NOMO-1 (cell line): ENCODE measurements at regions not wholly inside any gene's neighbourhood (a gene's known extent, or its start where the extent isn't known, plus 50 kb on each side); places are given as distances from the start of the nearest gene placed in this dataset.

ENCODE experiments used
- DNase-seq, 2 experiments: peaks; one replicate each; lab custom pipeline; 2025; ENCODE audit not compliant: unreplicated experiment in 2 of 2; lab: John Stamatoyannopoulos, UW

DNA sequence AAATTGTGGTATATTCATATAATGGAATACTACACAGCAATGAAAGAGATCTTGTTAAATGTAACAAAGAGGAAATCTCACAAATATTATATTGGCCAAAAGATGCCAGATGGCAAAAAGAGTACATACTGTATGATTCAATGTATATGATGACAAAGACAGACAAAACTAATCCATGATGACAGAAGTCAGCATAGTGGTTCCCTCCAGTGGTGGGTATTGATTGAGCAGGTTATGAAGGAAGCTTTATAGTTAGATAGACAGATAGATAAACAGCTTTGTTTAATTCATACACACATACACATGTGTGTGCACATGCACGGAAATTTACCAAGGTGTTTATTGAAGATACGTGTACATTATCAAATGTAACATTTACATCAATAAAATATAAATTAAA is 74.4 kb upstream of the SMIM36 start:
- no peak for DNase-seq

- DNase-seq: no peak
Measured at GRCh38 chr17:55584861-55585260, 73.6 kb upstream of the SMIM36 start.

DNA sequence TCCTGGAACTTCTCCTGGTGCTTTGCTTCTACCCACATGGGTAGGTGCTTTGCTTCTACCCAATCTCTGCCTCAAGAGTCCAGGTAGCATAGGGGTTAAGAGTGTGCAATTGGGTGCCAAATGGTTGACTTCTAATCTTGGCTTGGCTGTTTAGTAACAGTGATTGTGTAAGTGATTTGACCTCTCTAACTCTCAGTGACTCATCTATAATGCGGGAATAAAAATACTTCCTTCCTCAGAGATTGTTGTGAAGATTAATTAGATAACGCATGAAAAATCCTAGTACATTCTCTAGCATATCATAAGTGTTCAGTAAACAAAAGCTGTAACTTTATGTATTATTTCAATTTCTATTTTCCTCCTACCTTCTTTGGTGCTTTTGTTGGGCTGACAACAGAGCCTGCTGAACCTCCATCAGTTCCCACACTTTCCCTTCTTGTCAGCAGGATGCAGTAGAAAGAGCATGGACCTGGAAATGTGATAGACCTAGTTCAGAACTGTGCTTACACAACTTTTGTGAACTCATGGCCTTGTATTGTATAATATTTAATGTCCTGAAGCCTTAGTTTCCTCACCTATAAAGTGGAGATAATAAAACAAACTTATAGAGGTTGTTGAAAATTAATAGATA is 72.9 kb upstream of the SMIM36 start:
- DNase-seq: peak; percentile 53 to 75

DNA sequence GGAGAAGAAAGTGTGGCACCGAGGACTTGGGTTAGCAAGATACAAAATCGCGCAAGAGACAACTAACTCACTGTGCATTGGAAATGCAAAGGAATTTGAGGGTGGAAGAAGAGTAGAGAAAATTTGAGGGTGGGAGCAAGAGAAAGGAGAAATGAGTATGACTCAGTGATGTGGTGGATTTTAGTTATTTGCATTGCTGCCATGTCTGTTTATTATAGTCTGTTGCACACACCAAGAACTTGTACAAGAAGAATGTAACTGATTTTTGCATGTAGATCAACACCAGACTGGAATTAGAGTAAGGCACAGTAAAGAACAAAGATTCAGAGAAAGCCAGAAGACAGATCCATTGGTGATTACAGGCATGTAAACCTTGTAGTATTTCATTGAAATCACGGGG is 71.6 kb upstream of the SMIM36 start:
- DNase-seq: no peak

DNA sequence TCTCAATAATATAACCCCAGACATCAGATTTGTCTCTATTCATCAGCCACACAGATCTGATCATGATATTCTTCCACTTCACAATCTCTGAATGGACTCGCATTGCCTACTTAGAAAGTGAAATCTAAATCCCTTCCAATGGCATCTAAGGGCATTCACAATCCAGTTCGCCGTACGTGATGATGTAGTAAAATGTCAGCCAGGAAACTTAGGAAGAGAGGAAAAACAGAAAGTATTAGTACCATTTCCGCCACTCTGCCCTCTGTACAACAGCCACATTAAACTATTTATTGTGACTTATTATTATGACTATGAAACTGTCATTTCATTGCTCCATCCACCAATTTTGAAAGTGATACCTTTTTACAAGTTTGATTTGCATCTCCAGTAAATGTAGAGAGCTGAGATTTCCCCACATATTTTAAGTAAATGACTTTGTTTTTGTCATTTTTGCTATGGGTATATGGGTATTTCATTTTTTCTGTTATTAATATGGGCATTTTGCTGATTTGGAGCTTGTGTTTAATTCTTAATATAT is 69.4 kb upstream of the SMIM36 start:
- no peak for DNase-seq

- no peak for DNase-seq
Measured at GRCh38 chr17:55577687-55578086, 66.4 kb upstream of the SMIM36 start.

GRCh38 chr17:55576996-55577586 is 65.8 kb upstream of the SMIM36 start:
- DNase-seq: peak; percentile 47 to 69

GRCh38 chr17:55576237-55576995 is 65.2 kb upstream of the SMIM36 start:
- peak; percentile 60 to 72 for DNase-seq

DNA sequence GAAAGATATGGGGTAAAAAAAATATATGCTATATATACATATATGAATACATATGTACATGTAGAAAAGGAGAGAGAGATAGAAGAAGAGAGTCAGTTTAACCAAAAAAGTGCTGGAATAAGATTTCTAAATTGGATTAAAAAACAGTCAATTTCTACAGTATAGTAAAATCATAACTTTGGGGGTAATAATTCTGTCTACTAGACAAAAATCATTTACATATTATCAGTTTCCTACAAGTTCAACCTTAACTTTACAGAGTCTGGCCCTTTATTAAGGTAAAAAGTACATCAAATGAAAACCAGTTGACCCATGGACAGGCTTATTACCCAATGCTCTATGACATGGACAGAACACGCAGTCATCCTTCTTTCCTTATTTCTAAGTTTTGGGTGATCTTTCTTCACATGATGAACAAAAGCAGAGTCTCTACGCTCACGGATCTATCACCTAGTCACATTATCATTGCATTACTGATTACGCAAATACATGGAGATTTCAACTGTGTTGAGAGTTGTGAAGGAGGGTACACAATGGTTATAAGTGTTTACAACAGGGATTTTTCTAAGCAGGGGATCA is 63.9 kb upstream of the SMIM36 start:
- no peak for DNase-seq

GRCh38 chr17:55572599-55572998 is 61.3 kb upstream of the SMIM36 start:
- no peak for DNase-seq

DNA sequence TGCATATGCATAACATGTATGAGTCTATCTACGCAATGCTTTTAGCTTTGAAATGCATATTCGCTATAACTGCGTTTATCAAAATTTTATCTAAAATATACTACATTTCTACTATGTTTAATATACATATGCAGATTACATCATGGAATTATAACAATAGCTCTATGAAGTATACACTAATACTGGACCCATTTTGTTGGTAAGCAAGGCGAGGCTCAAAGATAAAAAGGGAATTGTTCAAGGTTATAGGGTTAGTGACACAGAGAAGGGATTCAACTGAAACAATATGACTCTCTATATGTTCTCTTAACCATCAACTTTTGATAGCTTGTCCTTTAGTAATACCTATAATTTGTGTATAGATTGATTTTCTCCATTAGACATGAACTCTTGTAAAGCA is 60.9 kb upstream of the SMIM36 start:
- DNase-seq: no peak

DNA sequence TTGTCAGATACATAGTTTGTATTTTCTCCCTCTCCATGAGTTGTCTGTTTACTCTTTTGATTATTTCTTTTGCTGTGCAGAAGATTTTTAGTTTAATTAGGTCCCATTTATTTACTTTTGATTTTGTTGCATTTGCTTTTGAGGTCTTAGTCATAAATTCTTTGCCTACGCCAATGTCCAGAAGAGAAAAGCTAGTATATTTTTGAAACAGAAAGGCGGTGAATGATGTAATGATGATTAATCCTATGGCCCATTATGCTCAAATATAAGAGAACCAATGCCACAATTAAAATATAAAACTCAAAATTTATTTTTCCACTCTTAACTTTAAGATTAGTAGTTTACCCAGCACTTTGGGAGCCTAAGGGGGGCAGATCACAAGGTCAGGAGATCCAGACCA is 59.8 kb upstream of the SMIM36 start:
- DNase-seq: no peak

GRCh38 chr17:55570391-55570790 is 59.1 kb upstream of the SMIM36 start:
- DNase-seq: no peak

- DNase-seq: no peak
Measured at GRCh38 chr17:55567240-55568214, 56.3 kb upstream of the SMIM36 start.

- DNase-seq: no peak
Measured at GRCh38 chr17:55564081-55564480, 52.8 kb upstream of the SMIM36 start.

DNA sequence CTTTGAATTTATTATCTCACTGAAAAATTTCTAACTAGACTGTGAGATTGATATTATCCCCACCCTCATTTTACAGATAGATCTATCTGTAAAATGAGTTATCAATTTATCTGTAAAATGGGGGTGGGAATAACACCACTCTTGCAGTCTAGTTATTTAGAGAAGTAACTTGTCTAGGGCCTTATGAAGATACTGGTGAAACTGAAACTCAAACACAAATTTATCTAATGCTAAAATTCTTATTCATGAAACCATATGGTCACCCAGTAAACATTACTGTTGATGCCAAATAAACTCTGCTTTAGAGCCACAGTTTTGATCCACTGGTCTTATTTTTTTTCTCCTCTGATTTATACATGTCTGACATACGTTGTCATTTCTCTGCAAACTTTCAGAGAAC is 52.1 kb upstream of the SMIM36 start:
- DNase-seq: no peak

DNA sequence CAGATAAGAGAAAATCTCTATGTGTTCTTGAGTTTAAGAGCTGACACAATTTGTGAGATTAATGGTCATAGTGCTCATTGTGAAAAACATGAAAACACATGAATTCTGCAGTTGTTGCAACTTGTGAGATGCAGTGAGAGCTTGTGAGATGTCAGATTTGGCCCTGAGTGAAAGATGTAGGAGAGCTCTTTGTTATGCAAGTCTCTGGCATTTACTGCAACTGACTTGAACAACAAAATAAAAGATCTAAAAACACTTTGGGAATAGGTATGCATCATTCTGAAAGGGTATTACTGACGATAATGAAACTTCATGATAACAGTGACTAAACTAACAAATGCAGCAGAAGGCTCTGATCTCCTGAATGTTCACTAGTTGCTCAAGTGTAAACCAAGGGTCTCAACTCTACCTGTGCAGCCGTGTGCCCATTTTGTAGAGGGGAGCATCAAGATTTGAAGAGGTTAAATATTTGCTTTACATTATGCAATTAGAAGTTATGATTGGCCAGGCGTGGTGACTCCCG is 50.8 kb upstream of the SMIM36 start:
- DNase-seq: no peak

GRCh38 chr17:55561316-55561972 is 50.2 kb upstream of the SMIM36 start:
- no peak for DNase-seq
